GM12865 (cell line): ENCODE measurements at regions not wholly inside any gene's neighbourhood (a gene's known extent, or its start where the extent isn't known, plus 50 kb on each side); places are given as distances from the start of the nearest gene placed in this dataset.
A peak's percentile ranks its signal among the peaks of the same experiment; 100 is the strongest.
"Not testable (repeated sequence)": the region's sequence is repeated elsewhere in the genome, so short reads cannot be mapped to it uniquely, and the experiment has no call there.

Experiments
- DNase-seq: peaks from one replicate; pipeline ENCODE4 v3.0.0; 2010; ENCODE audit warnings: low read depth
- H3K4me3 ChIP-seq: 2 replicates; pipeline ENCODE4 v1.5.1; 2011; ENCODE audit warnings: mild to moderate bottlenecking, low read depth, low read length, control low read depth
- CTCF ChIP-seq: IDR thresholded peaks from 2 replicates; pipeline ENCODE4 v1.5.1; 2011; ENCODE audit warnings: low read length, control low read depth, low read depth, inconsistent platforms; ENCODE audit not compliant: insufficient read depth; ENCODE audit errors: missing control alignments

DNA sequence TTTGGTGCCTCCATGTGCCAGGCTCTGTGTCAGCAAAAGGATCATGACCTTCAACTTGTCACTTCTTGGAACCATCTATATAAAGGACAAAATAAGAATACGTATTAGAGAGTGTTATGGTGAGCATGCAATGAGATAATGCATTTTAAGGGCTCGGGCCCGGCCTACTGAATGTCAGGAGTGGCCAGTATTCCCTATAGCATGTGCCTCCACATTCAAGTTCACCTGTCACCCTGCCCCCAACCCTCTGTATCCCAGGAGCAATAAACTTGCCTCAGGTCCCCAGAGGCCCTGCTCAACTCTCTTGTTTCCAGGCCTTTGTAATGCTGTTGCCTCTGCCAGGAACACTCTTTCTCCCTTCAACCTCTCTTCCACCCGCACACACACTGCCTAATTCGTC, 90.2 kb upstream of the SLC6A11 start:
- no peak overlapping the region for H3K4me3 ChIP-seq
- no peak for TF ChIP-seq CTCF
- no peak for DNase-seq

- no peak overlapping the region for H3K4me3 ChIP-seq
- no peak for DNase-seq
- no peak for TF ChIP-seq CTCF
Measured at GRCh38 chr3:10726787-10727186, 89.2 kb upstream of the SLC6A11 start.

DNA sequence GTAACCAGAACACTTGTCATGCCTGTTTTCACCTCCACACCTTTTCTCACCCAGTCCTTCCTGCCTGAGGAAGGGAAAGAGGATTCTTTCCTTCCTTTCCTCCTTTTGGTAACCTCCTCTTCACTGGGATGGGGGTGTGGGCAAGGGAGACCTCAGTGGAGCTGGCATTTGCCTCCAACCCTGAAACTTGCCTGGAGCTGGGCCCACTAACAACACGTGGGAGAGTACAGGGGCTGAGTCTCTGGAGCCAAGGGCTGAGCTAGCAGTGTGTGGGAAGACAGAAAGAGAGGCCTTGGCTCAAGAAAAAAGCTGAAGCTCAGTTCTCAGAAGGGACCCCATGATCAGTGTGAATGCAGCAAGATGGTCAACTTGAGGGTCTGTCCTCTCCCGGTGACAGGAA, 86.6 kb upstream of the SLC6A11 start:
- no peak for TF ChIP-seq CTCF
- no peak for DNase-seq
- H3K4me3 ChIP-seq, result no peak overlapping the region

DNA sequence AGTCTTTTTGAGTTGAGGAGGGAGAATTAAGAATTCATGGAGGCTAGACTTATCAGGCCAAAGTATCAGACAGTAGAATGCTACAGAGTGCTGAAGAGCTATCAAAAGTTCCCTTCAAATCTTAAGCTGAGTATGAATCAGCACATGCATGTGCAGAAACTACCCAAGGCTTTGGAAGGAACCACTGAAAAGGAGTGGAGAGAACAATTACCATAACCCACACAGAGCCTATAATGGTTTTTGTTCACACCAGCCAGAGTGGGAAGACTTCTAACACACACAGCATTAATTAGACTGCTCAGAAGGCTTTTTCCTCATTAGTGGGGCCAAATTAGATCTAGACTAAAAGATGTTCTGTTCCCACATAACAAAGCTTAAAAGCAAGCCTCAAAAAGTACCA, 83.7 kb upstream of the SLC6A11 start:
- no peak for TF ChIP-seq CTCF
- no peak overlapping the region for H3K4me3 ChIP-seq
- DNase-seq, result no peak

DNA sequence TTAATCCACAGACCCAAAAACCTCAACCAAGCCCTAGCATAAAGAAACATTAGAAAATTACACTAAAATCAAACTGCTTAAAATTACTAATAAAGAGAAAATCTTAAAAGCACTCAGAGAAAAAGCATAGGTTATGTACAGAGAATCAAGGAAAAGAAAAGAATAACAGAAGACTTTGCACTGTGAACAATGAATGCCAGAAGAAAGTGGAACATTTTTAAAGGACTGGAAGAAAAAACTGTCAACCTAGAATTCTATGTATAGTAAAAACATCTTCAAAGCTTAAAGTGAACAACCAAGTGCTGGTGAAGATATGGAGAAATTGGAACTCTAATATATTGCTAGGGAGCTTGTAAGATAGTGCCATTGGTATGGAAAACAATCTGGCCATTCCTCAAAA, 82.7 kb upstream of the SLC6A11 start:
- no peak for DNase-seq
- H3K4me3 ChIP-seq, result no peak overlapping the region
- TF ChIP-seq CTCF, result no peak

GRCh38 chr3:10736444-10736843, 79.6 kb upstream of the SLC6A11 start:
- H3K4me3 ChIP-seq, DNase-seq: not testable (repeated sequence)

GRCh38 chr3:10737785-10738184, 78.2 kb upstream of the SLC6A11 start:
- H3K4me3 ChIP-seq, result no peak overlapping the region
- TF ChIP-seq CTCF, result no peak
- DNase-seq, result no peak

- H3K4me3 ChIP-seq, result no peak overlapping the region
- DNase-seq, result peak; percentile 68
- peak; percentile 78 for TF ChIP-seq CTCF
Measured at GRCh38 chr3:10738688-10739372, 77.2 kb upstream of the SLC6A11 start.
